Testis (tissue), 2 donors: ENCODE measurements at regions not wholly inside any gene's neighbourhood (a gene's known extent, or its start where the extent isn't known, plus 50 kb on each side); places are given as distances from the start of the nearest gene placed in this dataset.

Source experiments
- CTCF ChIP-seq, 3 experiments: fragments of 450-650 bp in 2 of 3; fragments of 200-600 bp in 1 of 3; sonication (generic) in 1 of 3; IDR thresholded peaks; one replicate each; pipeline ENCODE4 v1.5.1; 2016 to 2019; ENCODE audit warnings: antibody characterized with exemption in 3 of 3, mild to moderate bottlenecking in 2 of 3, moderate library complexity in 1 of 3
- POLR2A ChIP-seq: fragments of 450-650 bp; IDR thresholded peaks from one replicate; pipeline ENCODE4 v1.6.1; 2017; ENCODE audit warnings: antibody characterized with exemption, mild to moderate bottlenecking, moderate library complexity

DNA sequence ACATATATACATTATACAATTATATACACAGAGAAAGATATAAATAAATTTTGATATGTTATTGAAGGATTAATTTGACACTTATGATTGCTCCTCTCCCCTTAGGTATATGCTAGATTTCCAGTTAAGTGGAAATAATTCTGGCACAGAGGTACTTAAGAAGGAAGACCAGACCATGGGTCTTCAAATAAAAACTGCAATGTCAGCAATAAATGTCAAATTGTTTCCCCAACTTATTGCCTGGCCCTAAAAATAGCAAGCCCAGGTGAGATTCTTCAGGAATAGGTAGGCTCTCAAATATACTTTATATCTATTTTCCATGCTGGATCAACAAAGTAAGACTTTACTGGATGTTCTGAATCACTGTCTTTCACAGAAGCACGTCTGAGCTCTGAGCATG is 551.3 kb upstream of the STEAP1 start:
- TF ChIP-seq CTCF (IDR thresholded peaks at IDR 0.05) (no peak), POLR2A (no peak)
